ENCODE measurements at regions not wholly inside any gene's neighbourhood (a gene's known extent, or its start where the extent isn't known, plus 50 kb on each side); places are given as distances from the start of the nearest gene placed in this dataset.

DNA sequence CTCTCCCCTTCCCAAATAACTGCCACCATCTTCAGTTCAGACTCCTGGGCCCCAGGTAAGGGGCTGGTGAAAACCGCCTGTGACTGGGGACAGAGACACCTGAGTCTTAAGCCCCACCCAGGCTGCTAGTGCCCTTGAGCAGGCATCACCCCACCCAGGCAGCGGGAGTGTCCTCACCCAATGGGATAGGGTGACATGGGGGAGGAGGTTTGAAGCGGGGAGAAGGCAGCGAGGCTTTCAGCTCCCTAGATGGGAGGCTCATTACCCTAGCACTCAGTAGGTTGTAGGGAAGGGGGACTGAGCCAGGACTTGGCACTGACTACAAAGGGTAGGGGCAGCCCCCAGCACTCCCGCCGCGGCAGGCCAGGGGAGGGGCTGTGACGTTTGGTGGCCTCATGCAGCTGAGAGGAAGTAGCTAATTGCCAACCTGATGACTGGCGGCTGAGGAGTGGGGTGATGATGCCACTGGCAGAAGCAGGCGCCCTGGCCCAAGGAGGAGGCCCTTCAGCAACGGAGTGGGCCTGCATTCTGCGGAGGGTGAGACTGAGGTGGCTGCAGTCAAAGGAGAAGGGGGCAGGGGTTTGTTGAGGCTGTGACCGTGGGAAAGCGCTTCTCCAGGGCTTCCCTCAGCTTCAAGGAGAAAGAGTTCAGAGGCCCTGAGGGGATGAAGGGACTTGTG lies 126.9 kb downstream of the MRPL14 start (continued):
- TF ChIP-seq ZBTB38 (CRISPR knock-in tag; IDR thresholded peaks at IDR 0.05) (0 out of 2 replicates have a peak, but pooled peaks have one; percentile 11), GPN1 (CRISPR knock-in tag; IDR thresholded peaks at IDR 0.05; ENCODE audit: borderline replicate concordance) (no peak), ZKSCAN8 (CRISPR knock-in tag; IDR thresholded peaks at IDR 0.05; ENCODE audit: borderline replicate concordance) (no peak), KLF12 (CRISPR knock-in tag; IDR thresholded peaks at IDR 0.05; ENCODE audit: borderline replicate concordance) (no peak), ELF3 (CRISPR knock-in tag; IDR thresholded peaks at IDR 0.05) (no peak), ZNF547 (CRISPR knock-in tag; IDR thresholded peaks at IDR 0.05) (no peak), STAG1 (CRISPR knock-in tag; IDR thresholded peaks at IDR 0.05) (no peak), ZNF839 (CRISPR knock-in tag; IDR thresholded peaks at IDR 0.05; ENCODE audit: borderline replicate concordance) (0 out of 2 replicates have a peak, but pooled peaks have one; percentile 57), ZSCAN12 (CRISPR knock-in tag; IDR thresholded peaks at IDR 0.05) (no peak), RBM22 (optimal IDR thresholded peaks at IDR 0.05; ENCODE audit: low read length) (no peak), NPAS2 (CRISPR knock-in tag; IDR thresholded peaks at IDR 0.05; ENCODE audit: borderline replicate concordance) (no peak), RXRA (CRISPR knock-in tag; IDR thresholded peaks at IDR 0.05) (no peak), ZNF501 (CRISPR knock-in tag; IDR thresholded peaks at IDR 0.05) (peak; percentile 47; the same call in 1 of the 2 replicates)
- TF ChIP-seq, protein P1, sequence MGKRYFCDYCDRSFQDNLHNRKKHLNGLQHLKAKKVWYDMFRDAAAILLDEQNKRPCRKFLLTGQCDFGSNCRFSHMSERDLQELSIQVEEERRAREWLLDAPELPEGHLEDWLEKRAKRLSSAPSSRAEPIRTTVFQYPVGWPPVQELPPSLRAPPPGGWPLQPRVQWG (CRISPR knock-in tag; IDR thresholded peaks at IDR 0.05; ENCODE audit: borderline replicate concordance, low read depth): no peak
- TF ChIP-seq, protein P2, sequence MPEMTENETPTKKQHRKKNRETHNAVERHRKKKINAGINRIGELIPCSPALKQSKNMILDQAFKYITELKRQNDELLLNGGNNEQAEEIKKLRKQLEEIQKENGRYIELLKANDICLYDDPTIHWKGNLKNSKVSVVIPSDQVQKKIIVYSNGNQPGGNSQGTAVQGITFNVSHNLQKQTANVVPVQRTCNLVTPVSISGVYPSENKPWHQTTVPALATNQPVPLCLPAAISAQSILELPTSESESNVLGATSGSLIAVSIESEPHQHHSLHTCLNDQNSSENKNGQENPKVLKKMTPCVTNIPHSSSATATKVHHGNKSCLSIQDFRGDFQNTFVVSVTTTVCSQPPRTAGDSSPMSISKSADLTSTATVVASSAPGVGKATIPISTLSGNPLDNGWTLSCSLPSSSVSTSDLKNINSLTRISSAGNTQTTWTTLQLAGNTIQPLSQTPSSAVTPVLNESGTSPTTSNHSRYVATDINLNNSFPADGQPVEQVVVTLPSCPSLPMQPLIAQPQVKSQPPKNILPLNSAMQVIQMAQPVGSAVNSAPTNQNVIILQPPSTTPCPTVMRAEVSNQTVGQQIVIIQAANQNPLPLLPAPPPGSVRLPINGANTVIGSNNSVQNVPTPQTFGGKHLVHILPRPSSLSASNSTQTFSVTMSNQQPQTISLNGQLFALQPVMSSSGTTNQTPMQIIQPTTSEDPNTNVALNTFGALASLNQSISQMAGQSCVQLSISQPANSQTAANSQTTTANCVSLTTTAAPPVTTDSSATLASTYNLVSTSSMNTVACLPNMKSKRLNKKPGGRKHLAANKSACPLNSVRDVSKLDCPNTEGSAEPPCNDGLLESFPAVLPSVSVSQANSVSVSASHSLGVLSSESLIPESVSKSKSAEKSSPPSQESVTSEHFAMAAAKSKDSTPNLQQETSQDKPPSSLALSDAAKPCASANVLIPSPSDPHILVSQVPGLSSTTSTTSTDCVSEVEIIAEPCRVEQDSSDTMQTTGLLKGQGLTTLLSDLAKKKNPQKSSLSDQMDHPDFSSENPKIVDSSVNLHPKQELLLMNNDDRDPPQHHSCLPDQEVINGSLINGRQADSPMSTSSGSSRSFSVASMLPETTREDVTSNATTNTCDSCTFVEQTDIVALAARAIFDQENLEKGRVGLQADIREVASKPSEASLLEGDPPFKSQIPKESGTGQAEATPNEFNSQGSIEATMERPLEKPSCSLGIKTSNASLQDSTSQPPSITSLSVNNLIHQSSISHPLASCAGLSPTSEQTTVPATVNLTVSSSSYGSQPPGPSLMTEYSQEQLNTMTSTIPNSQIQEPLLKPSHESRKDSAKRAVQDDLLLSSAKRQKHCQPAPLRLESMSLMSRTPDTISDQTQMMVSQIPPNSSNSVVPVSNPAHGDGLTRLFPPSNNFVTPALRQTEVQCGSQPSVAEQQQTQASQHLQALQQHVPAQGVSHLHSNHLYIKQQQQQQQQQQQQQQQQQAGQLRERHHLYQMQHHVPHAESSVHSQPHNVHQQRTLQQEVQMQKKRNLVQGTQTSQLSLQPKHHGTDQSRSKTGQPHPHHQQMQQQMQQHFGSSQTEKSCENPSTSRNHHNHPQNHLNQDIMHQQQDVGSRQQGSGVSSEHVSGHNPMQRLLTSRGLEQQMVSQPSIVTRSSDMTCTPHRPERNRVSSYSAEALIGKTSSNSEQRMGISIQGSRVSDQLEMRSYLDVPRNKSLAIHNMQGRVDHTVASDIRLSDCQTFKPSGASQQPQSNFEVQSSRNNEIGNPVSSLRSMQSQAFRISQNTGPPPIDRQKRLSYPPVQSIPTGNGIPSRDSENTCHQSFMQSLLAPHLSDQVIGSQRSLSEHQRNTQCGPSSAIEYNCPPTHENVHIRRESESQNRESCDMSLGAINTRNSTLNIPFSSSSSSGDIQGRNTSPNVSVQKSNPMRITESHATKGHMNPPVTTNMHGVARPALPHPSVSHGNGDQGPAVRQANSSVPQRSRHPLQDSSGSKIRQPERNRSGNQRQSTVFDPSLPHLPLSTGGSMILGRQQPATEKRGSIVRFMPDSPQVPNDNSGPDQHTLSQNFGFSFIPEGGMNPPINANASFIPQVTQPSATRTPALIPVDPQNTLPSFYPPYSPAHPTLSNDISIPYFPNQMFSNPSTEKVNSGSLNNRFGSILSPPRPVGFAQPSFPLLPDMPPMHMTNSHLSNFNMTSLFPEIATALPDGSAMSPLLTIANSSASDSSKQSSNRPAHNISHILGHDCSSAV (CRISPR knock-in tag; IDR thresholded peaks at IDR 0.05; ENCODE audit: borderline replicate concordance): no peak
- TF ChIP-seq, protein P3, sequence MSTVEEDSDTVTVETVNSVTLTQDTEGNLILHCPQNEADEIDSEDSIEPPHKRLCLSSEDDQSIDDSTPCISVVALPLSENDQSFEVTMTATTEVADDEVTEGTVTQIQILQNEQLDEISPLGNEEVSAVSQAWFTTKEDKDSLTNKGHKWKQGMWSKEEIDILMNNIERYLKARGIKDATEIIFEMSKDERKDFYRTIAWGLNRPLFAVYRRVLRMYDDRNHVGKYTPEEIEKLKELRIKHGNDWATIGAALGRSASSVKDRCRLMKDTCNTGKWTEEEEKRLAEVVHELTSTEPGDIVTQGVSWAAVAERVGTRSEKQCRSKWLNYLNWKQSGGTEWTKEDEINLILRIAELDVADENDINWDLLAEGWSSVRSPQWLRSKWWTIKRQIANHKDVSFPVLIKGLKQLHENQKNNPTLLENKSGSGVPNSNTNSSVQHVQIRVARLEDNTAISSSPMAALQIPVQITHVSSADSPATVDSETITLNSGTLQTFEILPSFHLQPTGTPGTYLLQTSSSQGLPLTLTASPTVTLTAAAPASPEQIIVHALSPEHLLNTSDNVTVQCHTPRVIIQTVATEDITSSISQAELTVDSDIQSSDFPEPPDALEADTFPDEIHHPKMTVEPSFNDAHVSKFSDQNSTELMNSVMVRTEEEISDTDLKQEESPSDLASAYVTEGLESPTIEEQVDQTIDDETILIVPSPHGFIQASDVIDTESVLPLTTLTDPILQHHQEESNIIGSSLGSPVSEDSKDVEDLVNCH (CRISPR knock-in tag; IDR thresholded peaks at IDR 0.05): no peak
- TF ChIP-seq, protein P4, sequence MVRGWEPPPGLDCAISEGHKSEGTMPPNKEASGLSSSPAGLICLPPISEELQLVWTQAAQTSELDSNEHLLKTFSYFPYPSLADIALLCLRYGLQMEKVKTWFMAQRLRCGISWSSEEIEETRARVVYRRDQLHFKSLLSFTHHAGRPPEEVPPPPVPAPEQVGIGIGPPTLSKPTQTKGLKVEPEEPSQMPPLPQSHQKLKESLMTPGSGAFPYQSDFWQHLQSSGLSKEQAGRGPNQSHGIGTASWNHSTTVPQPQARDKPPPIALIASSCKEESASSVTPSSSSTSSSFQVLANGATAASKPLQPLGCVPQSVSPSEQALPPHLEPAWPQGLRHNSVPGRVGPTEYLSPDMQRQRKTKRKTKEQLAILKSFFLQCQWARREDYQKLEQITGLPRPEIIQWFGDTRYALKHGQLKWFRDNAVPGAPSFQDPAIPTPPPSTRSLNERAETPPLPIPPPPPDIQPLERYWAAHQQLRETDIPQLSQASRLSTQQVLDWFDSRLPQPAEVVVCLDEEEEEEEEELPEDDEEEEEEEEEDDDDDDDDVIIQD (CRISPR knock-in tag; IDR thresholded peaks at IDR 0.05; ENCODE audit: low read depth): no peak
